GM23338 (cell line): ENCODE measurements at regions not wholly inside any gene's neighbourhood (a gene's known extent, or its start where the extent isn't known, plus 50 kb on each side); places are given as distances from the start of the nearest gene placed in this dataset.

Source experiments
- ATAC-seq: fragments of 200-7000 bp; cut with Tn5 transposase; 3 replicates; pipeline ENCODE4 v1.9.1; 2020
- DNase-seq: peaks from one replicate; pipeline ENCODE4 v3.0.0-alpha.2; 2015; ENCODE audit warnings: low spot score
- H2AFZ ChIP-seq: fragments of 200-600 bp; sonication (generic); 2 replicates; pipeline ENCODE4 v1.8.0; 2016; ENCODE audit warnings: antibody characterized with exemption, mild to moderate bottlenecking, moderate library complexity
- H3F3A ChIP-seq: fragments of 200-600 bp; sonication (generic); replicated peaks from 2 replicates; pipeline ENCODE4 v1.8.0; 2017; ENCODE audit warnings: antibody characterized with exemption, mixed run types, low read depth
- H3K27ac ChIP-seq: fragments of 200-600 bp; sonication (generic); 2 replicates; pipeline ENCODE4 v1.6.1; 2016; ENCODE audit warnings: low read depth
- H3K27me3 ChIP-seq: fragments of 200-600 bp; sonication (generic); 2 replicates; pipeline ENCODE4 v1.8.0; 2016; ENCODE audit warnings: mild to moderate bottlenecking, mixed run types, moderate library complexity; ENCODE audit not compliant: insufficient read depth
- H3K36me3 ChIP-seq: fragments of 200-600 bp; sonication (generic); 2 replicates; pipeline ENCODE4 v1.8.0; 2016; ENCODE audit warnings: mild to moderate bottlenecking; ENCODE audit not compliant: insufficient read depth
- H3K4me1 ChIP-seq: fragments of 200-600 bp; sonication (generic); 2 replicates; pipeline ENCODE4 v1.8.0; 2016; ENCODE audit warnings: mild to moderate bottlenecking, moderate library complexity; ENCODE audit not compliant: insufficient read depth
- H3K4me2 ChIP-seq: fragments of 200-600 bp; sonication (generic); 2 replicates; pipeline ENCODE4 v1.7.1; 2017; ENCODE audit warnings: mixed run types
- H3K4me3 ChIP-seq: fragments of 200-600 bp; sonication (generic); 2 replicates; pipeline ENCODE4 v1.6.1; 2016; ENCODE audit warnings: mixed run types
- H3K79me2 ChIP-seq: fragments of 200-600 bp; sonication (generic); replicated peaks from 2 replicates; pipeline ENCODE4 v1.8.0; 2017; ENCODE audit warnings: mild to moderate bottlenecking; ENCODE audit not compliant: insufficient read depth
- H3K9me2 ChIP-seq: fragments of 200-600 bp; sonication (generic); 2 replicates; pipeline ENCODE4 v1.8.0; 2017; ENCODE audit not compliant: insufficient read depth
- H4K20me1 ChIP-seq: fragments of 200-600 bp; sonication (generic); replicated peaks from 2 replicates; pipeline ENCODE4 v1.8.0; 2017; ENCODE audit warnings: mild to moderate bottlenecking; ENCODE audit not compliant: insufficient read depth
- H3K27ac Mint-ChIP-seq: 2 replicates; pipeline ENCODE4 v1.8.0; 2020; ENCODE audit warnings: inconsistent platforms, mild to moderate bottlenecking, moderate library complexity, mixed read lengths
- H3K27me3 Mint-ChIP-seq: 3 replicates; pipeline ENCODE4 v1.8.0; 2022; ENCODE audit warnings: low read depth, mild to moderate bottlenecking, moderate library complexity, mixed read lengths, inconsistent platforms; ENCODE audit not compliant: insufficient read depth, poor library complexity
- H3K36me3 Mint-ChIP-seq: 3 replicates; pipeline ENCODE4 v1.8.0; 2021; ENCODE audit warnings: low read depth, mild to moderate bottlenecking, inconsistent platforms, moderate library complexity, mixed read lengths
- H3K4me1 Mint-ChIP-seq: 3 replicates; pipeline ENCODE4 v1.8.0; 2020; ENCODE audit warnings: mild to moderate bottlenecking, inconsistent platforms, mixed read lengths
- H3K4me3 Mint-ChIP-seq: 3 replicates; pipeline ENCODE4 v1.8.0; 2021; ENCODE audit warnings: moderate library complexity, mild to moderate bottlenecking, inconsistent platforms, mixed read lengths
- H3K9me3 Mint-ChIP-seq: 3 replicates; pipeline ENCODE4 v1.8.0; 2020; ENCODE audit warnings: moderate library complexity, mild to moderate bottlenecking, inconsistent platforms, mixed read lengths
- CREB1 ChIP-seq: fragments of 250-450 bp; sonication (Bioruptor Pico); IDR thresholded peaks from 2 replicates; pipeline ENCODE4 v1.5.0; 2020; ENCODE audit warnings: low read depth, mild to moderate bottlenecking, moderate library complexity
- CTCF ChIP-seq, 2 experiments: fragments of 200-600 bp in 1 of 2; sonication (generic) in 1 of 2; conservative IDR thresholded peaks; 2 replicates each; pipeline versions ENCODE4 v1.5.1 to v1.6.1; 2016 to 2017; ENCODE audit warnings: antibody characterized with exemption in 2 of 2, low read depth in 2 of 2, mild to moderate bottlenecking in 2 of 2, moderate library complexity in 1 of 2
- ETS1 ChIP-seq: IDR thresholded peaks from 2 replicates; pipeline ENCODE4 v1.6.1; 2016; ENCODE audit warnings: antibody characterized with exemption
- EZH2phosphoT487 ChIP-seq: fragments of 200-600 bp; sonication (generic); IDR thresholded peaks from one replicate; pipeline ENCODE4 v1.8.1; 2018; ENCODE audit warnings: antibody characterized with exemption; ENCODE audit not compliant: unreplicated experiment
- JUNB ChIP-seq: IDR thresholded peaks from one replicate; pipeline ENCODE4 v1.6.1; 2016; ENCODE audit warnings: antibody characterized with exemption; ENCODE audit not compliant: unreplicated experiment
- NANOG ChIP-seq: IDR thresholded peaks from 2 replicates; pipeline ENCODE4 v1.6.1; 2016; ENCODE audit warnings: antibody characterized with exemption, borderline replicate concordance
- POLR2AphosphoS5 ChIP-seq: IDR thresholded peaks from 2 replicates; pipeline ENCODE4 v1.6.1; 2016; ENCODE audit warnings: antibody characterized with exemption, low read depth
- REST ChIP-seq: IDR thresholded peaks from one replicate; pipeline ENCODE4 v1.6.1; 2018; ENCODE audit warnings: antibody characterized with exemption; ENCODE audit not compliant: unreplicated experiment
- STAT1 ChIP-seq: IDR thresholded peaks from one replicate; pipeline ENCODE4 v1.6.1; 2016; ENCODE audit warnings: antibody characterized with exemption; ENCODE audit not compliant: unreplicated experiment
- ZNF114 ChIP-seq: fragments of 250-450 bp; sonication (Bioruptor Pico); IDR thresholded peaks from 2 replicates; pipeline ENCODE4 v1.5.0; 2020; ENCODE audit warnings: mild to moderate bottlenecking, moderate library complexity
- ZNF462 ChIP-seq: fragments of 250-450 bp; sonication (Bioruptor Pico); IDR thresholded peaks from 2 replicates; pipeline ENCODE4 v1.5.0; 2020; ENCODE audit warnings: mild to moderate bottlenecking, moderate library complexity

DNA sequence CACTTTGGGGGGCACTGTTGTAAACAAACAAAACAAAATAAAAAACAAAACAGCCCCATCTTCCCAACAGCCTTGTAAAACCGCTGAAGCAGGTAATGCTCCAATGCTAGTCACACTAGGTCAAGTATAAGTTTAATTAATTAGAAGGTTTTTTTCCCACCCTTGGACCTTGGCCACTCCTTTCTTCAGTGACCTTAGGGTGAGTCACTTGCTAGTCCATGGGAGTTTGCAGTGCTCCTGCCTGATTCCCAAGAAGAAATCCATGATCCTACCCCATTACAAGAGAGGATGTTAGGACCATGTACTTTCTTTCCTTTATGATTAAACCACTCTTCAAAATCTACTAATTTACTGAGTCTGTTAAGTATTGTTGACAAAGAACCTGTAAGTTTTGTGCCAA lies 192.2 kb upstream of the CDKN2B start:
- Histone ChIP-seq H2AFZ (no peak overlapping the region), H3K27me3 (no peaks in the 10 kb centered on the region), H3K79me2 (no peaks in the 10 kb centered on the region), H3K4me2 (no peak overlapping the region), H3K4me3 (no peak overlapping the region), H3F3A (no peaks in the 10 kb centered on the region), H3K27ac (no peak overlapping the region), H3K36me3 (no peaks in the 10 kb centered on the region), H4K20me1 (no peaks in the 10 kb centered on the region), H3K4me1 (no peaks in the 10 kb centered on the region), H3K9me2 (no peaks in the 10 kb centered on the region)
- H3K9me3 Mint-ChIP-seq, result peaks cover 17% of the 10 kb centered on the region; the same call in 2 of the 3 replicates
- no peaks in the 10 kb centered on the region for H3K27me3 Mint-ChIP-seq
- no peak overlapping the region for H3K4me3 Mint-ChIP-seq
- TF ChIP-seq JUNB, result no peak
- TF ChIP-seq POLR2AphosphoS5, result no peak
- TF ChIP-seq ETS1, result no peak
- no peak for TF ChIP-seq ZNF462 (CRISPR knock-in tag)
- no peak for TF ChIP-seq STAT1
- TF ChIP-seq EZH2phosphoT487, result no peak
- no peak for TF ChIP-seq REST
- TF ChIP-seq CTCF (conservative IDR thresholded peaks at IDR 0.05; ENCODE audit: low read depth in 2 of 2), result no peak
- no peak for TF ChIP-seq NANOG
- TF ChIP-seq CREB1 (CRISPR knock-in tag), result no peak
- TF ChIP-seq ZNF114 (CRISPR knock-in tag), result no peak
- H3K4me1 Mint-ChIP-seq, result 0 out of 3 replicates have a peak, but pooled peaks cover 3% of the 10 kb centered on the region
- no peak overlapping the region for H3K27ac Mint-ChIP-seq
- ATAC-seq, result no peak
- DNase-seq, result no peak
- peaks cover 11% of the 10 kb centered on the region for H3K36me3 Mint-ChIP-seq
